ENCODE measurements at regions not wholly inside any gene's neighbourhood (a gene's known extent, or its start where the extent isn't known, plus 50 kb on each side); places are given as distances from the start of the nearest gene placed in this dataset.

DNA sequence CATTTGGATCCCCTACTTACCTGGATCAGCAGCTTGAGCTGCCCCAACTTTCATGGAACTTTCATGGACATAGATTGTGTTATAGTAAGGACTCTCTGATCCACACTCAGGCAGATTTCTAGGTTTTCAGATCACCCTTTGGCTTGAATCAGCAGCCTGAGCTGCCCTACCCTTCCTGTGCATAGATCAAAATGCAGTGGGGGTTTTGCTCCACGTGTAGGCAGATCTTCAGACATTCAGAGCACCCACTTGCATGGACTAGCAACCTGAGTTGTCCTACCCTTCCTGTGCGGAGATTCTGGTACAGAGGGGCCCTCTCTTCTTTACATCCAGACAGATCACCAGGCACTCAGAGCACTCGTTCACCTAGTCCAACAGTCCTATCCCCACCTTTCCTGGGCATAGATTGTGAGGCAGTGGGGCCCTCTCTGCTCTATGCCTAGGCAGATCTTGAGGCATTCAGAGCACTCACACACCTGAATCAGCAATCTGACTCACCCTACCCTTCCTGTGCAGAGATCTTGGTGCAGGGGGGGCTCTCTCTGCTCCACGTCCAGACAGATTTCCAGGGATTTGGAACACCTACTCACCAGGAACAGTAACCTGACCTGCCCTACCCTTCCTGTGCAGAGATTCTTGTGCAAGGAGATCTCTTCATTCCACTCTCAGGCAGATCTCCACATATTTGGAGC is 705.2 kb upstream of the NRSN1 start:
- TF ChIP-seq, protein P1, sequence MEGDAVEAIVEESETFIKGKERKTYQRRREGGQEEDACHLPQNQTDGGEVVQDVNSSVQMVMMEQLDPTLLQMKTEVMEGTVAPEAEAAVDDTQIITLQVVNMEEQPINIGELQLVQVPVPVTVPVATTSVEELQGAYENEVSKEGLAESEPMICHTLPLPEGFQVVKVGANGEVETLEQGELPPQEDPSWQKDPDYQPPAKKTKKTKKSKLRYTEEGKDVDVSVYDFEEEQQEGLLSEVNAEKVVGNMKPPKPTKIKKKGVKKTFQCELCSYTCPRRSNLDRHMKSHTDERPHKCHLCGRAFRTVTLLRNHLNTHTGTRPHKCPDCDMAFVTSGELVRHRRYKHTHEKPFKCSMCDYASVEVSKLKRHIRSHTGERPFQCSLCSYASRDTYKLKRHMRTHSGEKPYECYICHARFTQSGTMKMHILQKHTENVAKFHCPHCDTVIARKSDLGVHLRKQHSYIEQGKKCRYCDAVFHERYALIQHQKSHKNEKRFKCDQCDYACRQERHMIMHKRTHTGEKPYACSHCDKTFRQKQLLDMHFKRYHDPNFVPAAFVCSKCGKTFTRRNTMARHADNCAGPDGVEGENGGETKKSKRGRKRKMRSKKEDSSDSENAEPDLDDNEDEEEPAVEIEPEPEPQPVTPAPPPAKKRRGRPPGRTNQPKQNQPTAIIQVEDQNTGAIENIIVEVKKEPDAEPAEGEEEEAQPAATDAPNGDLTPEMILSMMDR (IDR thresholded peaks at IDR 0.05; ENCODE audit: borderline replicate concordance, insufficient read depth, low read depth, low read length) = no peak
- H3K4me3 ChIP-seq (ENCODE audit: low read depth, low read length) = no peak overlapping the region

DNA sequence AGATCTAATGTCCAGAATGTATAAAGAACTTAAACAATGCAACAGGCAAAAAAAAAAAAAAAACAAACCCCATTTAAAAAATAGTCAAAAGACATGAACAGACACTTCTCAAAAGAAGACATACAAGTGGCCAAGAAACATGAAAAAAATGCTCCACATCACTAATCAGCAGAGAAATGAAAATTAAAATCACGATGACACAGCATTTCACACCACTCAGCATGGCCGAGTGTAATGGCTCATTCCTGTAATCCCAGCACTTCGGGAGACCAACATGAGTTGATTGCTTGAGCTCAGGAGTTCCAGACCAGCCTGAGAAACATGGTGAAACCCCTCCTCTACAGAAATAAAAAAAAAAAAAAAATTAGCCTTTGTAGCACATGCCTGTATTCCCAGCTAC is 701.4 kb upstream of the NRSN1 start:
- TF ChIP-seq, protein P1 (IDR thresholded peaks at IDR 0.05; ENCODE audit: borderline replicate concordance, insufficient read depth, low read depth, low read length) = no peak
- H3K4me3 ChIP-seq (ENCODE audit: low read depth, low read length) = no peak overlapping the region

DNA sequence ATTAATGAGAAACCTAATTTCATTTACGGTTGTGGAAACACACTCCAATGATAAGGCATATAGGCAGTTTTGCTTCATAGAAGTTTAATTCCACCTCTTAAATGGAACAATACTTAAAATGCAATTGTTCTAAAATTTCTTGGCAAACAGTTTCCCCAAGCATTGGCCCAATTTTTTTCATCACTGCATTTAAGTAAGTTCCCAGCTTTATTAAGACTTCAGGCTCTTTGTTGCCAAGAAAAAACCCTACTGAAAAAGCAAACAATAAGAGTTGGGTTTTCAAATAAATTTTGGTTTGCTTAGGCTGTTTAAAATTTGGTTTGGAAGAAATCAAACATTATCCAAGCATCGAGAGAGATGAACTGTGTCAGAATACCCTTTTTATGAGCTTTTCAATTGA is 690.9 kb upstream of the NRSN1 start:
- TF ChIP-seq, protein P1 (IDR thresholded peaks at IDR 0.05; ENCODE audit: borderline replicate concordance, insufficient read depth, low read depth, low read length) = no peak
- no peak overlapping the region for H3K4me3 ChIP-seq (ENCODE audit: low read depth, low read length)

DNA sequence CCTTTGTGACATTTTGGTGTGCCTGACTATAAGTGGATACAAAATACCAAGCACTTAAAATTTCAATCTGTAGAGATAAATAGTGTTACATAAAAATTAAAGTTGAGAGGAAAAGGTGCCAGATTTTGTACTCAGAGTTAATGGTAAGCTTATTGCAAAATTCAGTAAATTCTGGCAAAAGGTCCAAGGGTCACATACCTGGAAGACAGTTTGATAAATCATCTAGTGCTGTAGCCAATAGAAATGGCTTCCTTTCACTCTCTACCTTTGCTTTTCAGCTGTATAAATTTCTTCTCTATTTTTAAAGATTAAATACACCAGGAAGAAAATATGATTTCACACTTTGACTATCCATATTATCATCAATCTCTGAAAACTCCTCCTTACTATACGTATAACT is 690.2 kb upstream of the NRSN1 start:
- H3K4me3 ChIP-seq (ENCODE audit: low read depth, low read length) = no peak overlapping the region
- TF ChIP-seq, protein P1 (IDR thresholded peaks at IDR 0.05; ENCODE audit: borderline replicate concordance, insufficient read depth, low read depth, low read length) = no peak

DNA sequence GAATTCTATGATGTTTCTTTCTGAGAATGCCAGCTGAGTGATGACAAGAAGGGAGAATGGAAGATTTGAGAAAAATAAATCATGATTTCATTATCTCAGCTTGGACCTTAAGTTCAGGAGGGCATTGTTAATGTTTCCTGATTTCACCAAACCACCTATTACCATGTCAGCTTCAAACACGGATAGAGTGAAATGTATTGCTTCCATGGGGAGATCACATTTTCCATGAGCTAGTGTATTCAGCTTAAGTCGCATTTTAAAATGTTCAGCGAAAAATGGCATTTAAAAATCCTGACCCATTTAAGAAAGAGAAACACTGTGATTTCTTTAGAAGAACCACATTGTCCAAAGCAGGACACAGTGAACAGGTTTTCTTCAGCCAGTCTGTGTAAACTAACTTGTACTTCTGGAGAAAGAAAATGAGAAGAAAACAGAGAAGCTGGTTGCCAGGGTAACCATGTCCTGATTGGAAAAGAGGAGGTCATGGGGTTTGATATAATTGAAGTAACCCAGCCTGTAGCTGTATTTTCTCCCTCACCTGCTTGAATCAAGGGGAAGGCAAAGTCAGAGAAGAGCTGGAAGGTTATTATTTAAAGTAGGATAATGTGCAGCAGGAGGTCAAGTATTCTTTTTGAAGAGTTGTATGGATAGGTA is 684.1 kb upstream of the NRSN1 start:
- TF ChIP-seq, protein P1 (IDR thresholded peaks at IDR 0.05; ENCODE audit: borderline replicate concordance, insufficient read depth, low read depth, low read length) = no peak
- no peak overlapping the region for H3K4me3 ChIP-seq (ENCODE audit: low read depth, low read length)

DNA sequence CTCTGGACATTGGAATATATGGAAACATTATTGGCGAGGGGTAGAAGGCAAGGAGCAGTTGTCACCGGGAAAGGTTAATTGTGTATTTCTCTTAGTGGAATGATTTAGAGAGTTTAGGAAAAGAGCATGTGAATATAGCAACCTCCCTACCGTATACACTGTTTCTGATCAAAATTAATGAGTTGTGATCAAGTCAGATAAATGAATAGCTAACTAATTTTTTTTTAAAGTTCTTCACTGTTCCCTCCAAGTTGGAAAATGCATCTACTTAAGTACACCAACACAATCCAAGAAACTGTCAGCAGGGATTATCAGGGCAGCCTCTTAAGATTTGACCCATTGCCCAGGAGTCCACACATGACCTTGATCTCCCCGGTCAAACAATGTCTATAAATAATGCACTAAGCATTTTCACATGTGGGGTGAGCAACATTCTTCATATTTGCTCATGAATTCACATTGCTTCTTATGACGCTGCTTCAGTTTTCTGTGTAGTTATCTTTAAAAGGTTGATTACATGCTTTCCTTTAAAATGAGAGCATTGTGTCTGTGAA is 680.8 kb upstream of the NRSN1 start:
- TF ChIP-seq, protein P1 (IDR thresholded peaks at IDR 0.05; ENCODE audit: borderline replicate concordance, insufficient read depth, low read depth, low read length) = no peak
- no peak overlapping the region for H3K4me3 ChIP-seq (ENCODE audit: low read depth, low read length)

Data from GM12875 (cell line).